Body of pancreas (tissue), 4 donors: ENCODE measurements at regions not wholly inside any gene's neighbourhood (a gene's known extent, or its start where the extent isn't known, plus 50 kb on each side); places are given as distances from the start of the nearest gene placed in this dataset.

ENCODE experiments used
- ATAC-seq: fragments of 150-250 bp; one replicate; pipeline ENCODE4 v1.9.1; 2016
- DNase-seq, 4 donors: peaks; one replicate each; pipeline ENCODE4 v3.0.0-alpha.2; 2019
- H3K27ac ChIP-seq, 4 donors: fragments of 200-600 bp; sonication (generic); 1 replicate in 3 of 4; 2 replicates in 1 of 4; pipeline versions ENCODE4 v1.5.1 to v1.6.1; 2016 to 2019; ENCODE audit warnings: mild to moderate bottlenecking in 1 of 4, mixed read lengths in 1 of 4, moderate library complexity in 1 of 4
- H3K27me3 ChIP-seq, 2 donors: fragments of 200-600 bp; sonication (generic); one replicate each; pipeline ENCODE4 v1.6.0; 2016; ENCODE audit warnings: mild to moderate bottlenecking in 1 of 2
- H3K36me3 ChIP-seq, 2 donors: fragments of 200-600 bp; sonication (generic); replicated peaks in 1 of 2; 2 replicates each; pipeline ENCODE4 v1.5.1; 2016; ENCODE audit warnings: low read depth in 2 of 2; ENCODE audit not compliant: insufficient read depth in 1 of 2
- H3K4me1 ChIP-seq: fragments of 200-600 bp; sonication (generic); one replicate; pipeline ENCODE4 v1.6.0; 2016
- H3K4me3 ChIP-seq, 2 donors: fragments of 200-600 bp; sonication (generic); 1 replicate in 1 of 2; 2 replicates in 1 of 2; pipeline ENCODE4 v1.5.1; 2016 to 2019
- H3K9me3 ChIP-seq, 3 donors: fragments of 200-600 bp; sonication (generic); 1 replicate in 2 of 3; 2 replicates in 1 of 3; pipeline ENCODE4 v1.5.1; 2016
- CTCF ChIP-seq, 7 experiments: fragments of 450-650 bp in 4 of 7; fragments of 200-600 bp in 3 of 7; sonication (generic) in 3 of 7; IDR thresholded peaks; one replicate each; pipeline ENCODE4 v1.5.1; 2016 to 2019; ENCODE audit warnings: antibody characterized with exemption in 7 of 7
- POLR2A ChIP-seq, 3 donors: fragments of 450-650 bp; IDR thresholded peaks; one replicate each; pipeline ENCODE4 v1.6.1; 2016; ENCODE audit warnings: antibody characterized with exemption in 3 of 3, mild to moderate bottlenecking in 2 of 3
- WGBS, 2 donors: methylation state at CpG; one replicate each; pipeline ENCODE4 v1.1.5; 2017; 5-methylcytosine and 5-hydroxymethylcytosine counted together
- intact Hi-C: fragments of 100-400 bp; cut with DNase I; formaldehyde crosslinking; loops from one replicate; pipeline ENCODE4 v1.15.1; 2023

- DNase-seq (no peak), ATAC-seq (no peak)
- no peaks in the 10 kb centered on the region for H3K27me3 ChIP-seq
- no peaks in the 10 kb centered on the region for H3K36me3 ChIP-seq
- intact Hi-C loops, result no loop called here
- no peaks in the 10 kb centered on the region for H3K4me1 ChIP-seq
- no peak for TF ChIP-seq CTCF (IDR thresholded peaks at IDR 0.05)
- no peak for TF ChIP-seq POLR2A (IDR thresholded peaks at IDR 0.05)
- no peak overlapping the region for H3K4me3 ChIP-seq
- no peak overlapping the region for H3K27ac ChIP-seq
- H3K9me3 ChIP-seq, result no peaks in the 10 kb centered on the region
- 53 to 54% methylated on average over 2 of the region's 2 CpGs for WGBS, 2 donors
These were observed 398.2 kb downstream of the AACS start for GRCh38 chr12:125463386-125463785.

- Histone ChIP-seq H3K9me3 (no peaks in the 10 kb centered on the region), H3K27ac (no peak overlapping the region), H3K36me3 (no peaks in the 10 kb centered on the region), H3K27me3 (no peaks in the 10 kb centered on the region), H3K4me1 (no peaks in the 10 kb centered on the region), H3K4me3 (no peak overlapping the region)
- DNase-seq (no peak), ATAC-seq (no peak)
- intact Hi-C loops, result no loop called here
- WGBS, 2 donors, result 50 to 51% methylated on average over 1 of the region's 1 CpG
- TF ChIP-seq CTCF (IDR thresholded peaks at IDR 0.05), result no peak
- TF ChIP-seq POLR2A (IDR thresholded peaks at IDR 0.05), result no peak
These were observed 402.1 kb downstream of the AACS start for GRCh38 chr12:125467363-125467762.

GRCh38 chr12:125469683-125470082, 404.4 kb downstream of the AACS start:
- Histone ChIP-seq H3K9me3 (no peaks in the 10 kb centered on the region), H3K27ac (no peak overlapping the region), H3K4me3 (no peak overlapping the region), H3K27me3 (no peaks in the 10 kb centered on the region), H3K36me3 (no peaks in the 10 kb centered on the region), H3K4me1 (no peaks in the 10 kb centered on the region)
- TF ChIP-seq POLR2A (IDR thresholded peaks at IDR 0.05) (no peak), CTCF (IDR thresholded peaks at IDR 0.05) (no peak)
- intact Hi-C loops, result no loop called here
- DNase-seq, result no peak
- 50 to 73% methylated on average over 1 of the region's 1 CpG for WGBS, 2 donors
- ATAC-seq, result no peak

- DNase-seq (no peak), ATAC-seq (no peak)
- no peaks in the 10 kb centered on the region for H3K4me1 ChIP-seq
- intact Hi-C loops, result no loop called here
- no peak overlapping the region for H3K4me3 ChIP-seq
- H3K27me3 ChIP-seq, result no peaks in the 10 kb centered on the region
- H3K9me3 ChIP-seq, result no peaks in the 10 kb centered on the region
- H3K36me3 ChIP-seq, result no peaks in the 10 kb centered on the region
- H3K27ac ChIP-seq, result no peak overlapping the region
- no peak for TF ChIP-seq CTCF (IDR thresholded peaks at IDR 0.05)
- no peak for TF ChIP-seq POLR2A (IDR thresholded peaks at IDR 0.05)
- 63 to 73% methylated on average over 12 to 14 of the region's 15 CpGs for WGBS, 2 donors
These were observed 405.9 kb downstream of the AACS start for GRCh38 chr12:125470838-125471783.

GRCh38 chr12:125473501-125473900, 408.3 kb downstream of the AACS start:
- H3K4me3 ChIP-seq, result no peak overlapping the region
- TF ChIP-seq CTCF (IDR thresholded peaks at IDR 0.05) (no peak), POLR2A (IDR thresholded peaks at IDR 0.05) (no peak)
- no peak overlapping the region for H3K27ac ChIP-seq
- H3K27me3 ChIP-seq, result no peaks in the 10 kb centered on the region
- intact Hi-C loops, result no loop called here
- H3K4me1 ChIP-seq, result no peaks in the 10 kb centered on the region
- H3K9me3 ChIP-seq, result no peaks in the 10 kb centered on the region
- ATAC-seq (no peak), DNase-seq (no peak)
- H3K36me3 ChIP-seq, result no peaks in the 10 kb centered on the region
